Hematopoietic multipotent progenitor cell treated with erythropoietin and hydrocortisone succinate and interleukin-3 and kit ligand, for 15 days (in vitro differentiated cells): ENCODE measurements at regions not wholly inside any gene's neighbourhood (a gene's known extent, or its start where the extent isn't known, plus 50 kb on each side); places are given as distances from the start of the nearest gene placed in this dataset.
"Not testable (repeated sequence)": the region's sequence is repeated elsewhere in the genome, so short reads cannot be mapped to it uniquely, and the experiment has no call there.

Source experiments
- DNase-seq: peaks from one replicate; pipeline ENCODE4 v3.0.0-alpha.2; 2015; ENCODE audit warnings: low spot score

- DNase-seq = no peak
These were observed 139.9 kb upstream of the ELL2 start for GRCh38 chr5:96101358-96102089.

GRCh38 chr5:96097488-96097887 lies 135.8 kb upstream of the ELL2 start:
- not testable (repeated sequence) for DNase-seq

- no peak for DNase-seq
These were observed 135.1 kb upstream of the ELL2 start for GRCh38 chr5:96096724-96097123.

GRCh38 chr5:96094904-96095303 lies 133.3 kb upstream of the ELL2 start:
- no peak for DNase-seq

- DNase-seq = no peak
These were observed 132.3 kb upstream of the ELL2 start for GRCh38 chr5:96093890-96094381.

- no peak for DNase-seq
These were observed 131.7 kb upstream of the ELL2 start for GRCh38 chr5:96093340-96093739.

- DNase-seq = no peak
These were observed 130.2 kb upstream of the ELL2 start for GRCh38 chr5:96091874-96092273.

- no peak for DNase-seq
These were observed 128.6 kb upstream of the ELL2 start for GRCh38 chr5:96090215-96090614.

GRCh38 chr5:96088706-96089498 lies 127.3 kb upstream of the ELL2 start:
- no peak for DNase-seq

GRCh38 chr5:96087939-96088338 lies 126.3 kb upstream of the ELL2 start:
- no peak for DNase-seq

GRCh38 chr5:96084874-96085506 lies 123.3 kb upstream of the ELL2 start:
- DNase-seq = no peak

- no peak for DNase-seq
These were observed 121.8 kb upstream of the ELL2 start for GRCh38 chr5:96083361-96083881.

- DNase-seq = peak; percentile 28
These were observed 119.7 kb upstream of the ELL2 start for GRCh38 chr5:96081276-96081858.

- no peak for DNase-seq
These were observed 118.9 kb upstream of the ELL2 start for GRCh38 chr5:96080557-96080956.

- no peak for DNase-seq
These were observed 118.3 kb upstream of the ELL2 start for GRCh38 chr5:96079962-96080361.

- DNase-seq = no peak
These were observed 117.4 kb upstream of the ELL2 start for GRCh38 chr5:96079075-96079474.

GRCh38 chr5:96076451-96076850 lies 114.8 kb upstream of the ELL2 start:
- DNase-seq = no peak

- DNase-seq = no peak
These were observed 114.1 kb upstream of the ELL2 start for GRCh38 chr5:96075579-96076289.

GRCh38 chr5:96074870-96075269 lies 113.2 kb upstream of the ELL2 start:
- no peak for DNase-seq

GRCh38 chr5:96074460-96074859 lies 112.8 kb upstream of the ELL2 start:
- no peak for DNase-seq

- DNase-seq = no peak
These were observed 111.1 kb upstream of the ELL2 start for GRCh38 chr5:96072791-96073165.
